ENCODE measurements at regions not wholly inside any gene's neighbourhood (a gene's known extent, or its start where the extent isn't known, plus 50 kb on each side); places are given as distances from the start of the nearest gene placed in this dataset.
"Not testable (repeated sequence)": the region's sequence is repeated elsewhere in the genome, so short reads cannot be mapped to it uniquely, and the experiment has no call there.

DNA sequence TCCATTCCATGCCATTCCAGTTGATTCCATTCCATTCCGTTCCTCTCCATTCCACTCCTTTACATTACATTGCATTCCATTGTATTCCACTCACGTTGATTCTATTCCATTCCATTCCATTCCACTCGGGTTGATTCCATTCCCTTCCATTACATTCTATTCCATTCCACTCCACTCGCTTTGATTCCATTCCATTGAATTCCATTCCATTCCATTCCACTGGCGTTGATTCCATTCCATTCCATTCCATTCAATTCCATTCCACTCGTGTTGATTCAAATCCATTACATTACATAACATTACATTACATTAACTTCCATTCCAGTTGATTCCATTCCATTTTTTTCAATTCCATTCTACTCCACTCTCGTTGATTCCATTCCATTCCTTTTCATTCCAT, 1142.8 kb downstream of the RPIA start:
- no peak for DNase-seq

DNA sequence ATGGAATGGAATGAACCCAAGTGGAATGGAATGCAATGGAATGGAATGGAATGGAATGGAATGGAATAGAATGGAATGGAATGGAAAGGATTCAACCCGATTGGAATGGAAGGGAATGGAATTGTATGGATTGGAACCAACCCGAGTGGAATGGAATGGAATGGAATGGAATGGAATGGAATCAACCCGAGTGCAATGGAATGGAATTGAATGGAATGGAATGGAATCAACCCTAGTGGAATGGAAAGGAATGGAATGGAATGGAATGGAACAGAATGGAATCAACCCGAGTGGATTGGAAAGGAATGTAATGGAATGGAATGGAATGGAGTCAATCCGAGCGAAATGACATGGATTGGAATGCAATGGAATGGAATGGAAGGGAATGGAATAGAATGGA, 1144.9 kb downstream of the RPIA start:
- not testable (repeated sequence) for DNase-seq

DNA sequence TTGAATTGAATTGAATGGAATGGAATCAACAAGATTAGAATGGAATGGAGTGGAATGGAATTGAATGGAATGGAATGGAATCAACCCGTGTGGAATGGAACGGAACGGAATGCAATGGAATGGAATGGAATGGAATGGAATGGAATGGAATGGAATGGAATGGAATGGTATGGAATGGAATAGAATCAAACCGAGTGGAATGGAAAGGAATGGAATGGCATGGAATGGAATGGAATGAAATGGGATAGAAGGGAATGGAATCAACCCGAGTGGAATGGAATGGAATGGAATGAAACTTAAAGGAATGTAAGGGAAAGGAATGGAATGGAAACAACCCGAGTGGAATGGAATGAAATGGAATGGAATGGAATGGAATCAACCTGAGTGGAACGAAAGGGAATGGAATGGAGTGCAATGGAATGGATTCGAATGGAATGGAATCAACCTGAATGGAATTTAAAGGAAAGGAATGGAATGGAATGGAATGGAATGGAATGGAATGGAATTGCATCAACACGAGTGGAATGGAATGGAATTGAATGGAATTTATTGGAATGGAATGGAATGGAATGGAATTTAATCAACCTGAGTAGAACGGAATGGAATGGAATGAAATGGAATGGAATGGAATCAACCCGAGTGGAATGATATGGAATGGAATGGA, 1146.6 kb downstream of the RPIA start:
- no peak for DNase-seq

DNA sequence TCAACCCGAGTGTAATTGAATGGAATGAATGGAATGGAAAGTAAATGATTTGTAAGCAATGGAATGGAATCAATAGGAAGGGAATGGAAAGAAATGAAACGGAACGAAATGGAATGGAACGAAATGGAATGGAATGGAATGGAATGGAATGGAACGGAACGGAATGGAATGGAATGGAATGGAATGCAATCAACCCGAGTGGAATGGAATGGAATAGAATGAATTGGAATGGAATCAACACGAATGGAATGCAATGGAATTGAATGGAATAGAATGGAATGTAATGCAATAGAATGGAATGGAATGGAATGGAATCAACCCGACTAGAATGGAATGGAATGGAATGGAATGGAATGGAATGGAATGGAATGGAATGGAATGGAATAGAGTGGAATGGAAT, 1148.7 kb downstream of the RPIA start:
- DNase-seq: not testable (repeated sequence)

DNA sequence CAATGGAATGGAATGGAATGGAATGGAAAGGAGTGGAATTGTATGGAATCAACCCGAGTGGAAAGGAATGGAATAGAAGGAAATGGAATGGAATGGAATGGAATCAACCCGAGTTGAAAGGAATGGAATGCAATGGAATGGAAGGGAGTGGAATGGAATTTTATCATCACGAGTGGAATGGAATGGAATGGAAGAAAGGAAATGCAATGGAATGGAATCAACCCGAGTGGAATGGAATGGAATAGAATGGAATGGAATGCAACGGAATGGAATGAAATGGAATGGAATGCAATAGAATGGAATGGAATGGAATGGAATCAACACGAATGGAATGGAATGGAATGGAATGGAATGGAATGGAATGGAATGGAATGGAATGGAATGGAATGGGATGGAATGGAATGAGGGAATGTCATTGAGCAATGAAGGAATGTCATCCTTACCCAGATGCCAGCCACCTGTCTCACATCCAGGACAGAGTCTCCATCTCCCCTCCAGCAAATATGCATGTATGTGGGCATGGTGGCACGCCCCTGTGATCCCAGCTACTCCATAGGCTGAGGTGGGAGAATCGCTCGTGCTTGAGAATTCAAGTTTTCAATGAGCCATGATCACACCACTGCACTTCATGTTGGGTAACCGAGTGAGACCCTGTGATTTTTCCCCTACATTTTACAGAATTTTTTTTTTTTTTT, 1149.5 kb downstream of the RPIA start:
- not testable (repeated sequence) for DNase-seq

DNA sequence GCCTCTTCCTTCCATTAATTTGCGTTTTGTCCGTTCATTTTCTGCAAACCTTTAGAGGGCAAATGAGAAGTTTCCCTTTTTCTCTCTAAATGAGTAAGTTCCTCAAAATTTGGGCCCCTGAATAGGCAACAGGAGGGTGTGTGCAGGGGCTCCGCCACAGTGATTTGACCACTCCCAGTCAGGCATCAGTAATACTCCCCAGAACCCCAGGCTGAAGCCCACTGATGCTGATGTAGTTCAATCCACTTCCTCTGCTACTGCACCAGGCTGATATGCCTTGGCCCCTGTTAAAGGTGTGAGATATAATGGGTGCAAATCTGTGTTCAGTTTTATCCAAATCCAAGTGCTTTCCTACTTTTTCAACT, 1150.0 kb downstream of the RPIA start:
- no peak for DNase-seq

DNA sequence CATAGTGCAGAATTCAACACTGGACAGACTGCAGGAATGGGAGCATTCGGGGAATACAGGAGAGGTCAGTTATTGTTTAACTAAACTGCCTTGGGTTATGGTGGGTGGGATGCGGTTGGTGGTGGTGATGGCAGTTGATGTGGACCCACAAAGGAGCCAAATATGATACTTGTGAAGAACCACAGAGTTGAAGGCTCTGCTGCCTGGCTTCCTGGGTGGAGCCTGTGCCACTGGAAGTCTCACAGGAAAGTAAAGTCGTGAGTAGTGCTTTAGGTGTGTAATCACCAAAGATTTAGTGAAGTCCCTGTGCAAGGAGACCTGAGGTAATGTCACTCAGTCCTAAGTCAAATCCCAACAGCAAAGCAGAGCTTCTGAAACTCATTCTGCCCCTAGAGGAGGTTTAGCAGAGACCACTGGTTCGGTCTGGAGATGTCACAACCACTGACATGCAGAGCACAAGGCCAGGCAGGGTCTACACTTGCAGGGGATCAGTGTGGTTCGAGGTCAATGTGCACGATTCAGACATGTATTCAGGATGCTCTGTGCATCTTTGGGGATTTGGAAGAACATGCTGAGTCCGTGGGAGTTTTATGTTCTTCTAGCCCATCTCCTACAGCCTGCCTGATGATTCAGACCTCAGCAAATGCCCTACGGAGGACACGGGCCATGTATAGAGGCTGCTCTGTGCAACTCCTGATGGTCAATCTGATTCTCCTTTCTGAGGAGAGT, 1150.9 kb downstream of the RPIA start:
- no peak for DNase-seq

DNA sequence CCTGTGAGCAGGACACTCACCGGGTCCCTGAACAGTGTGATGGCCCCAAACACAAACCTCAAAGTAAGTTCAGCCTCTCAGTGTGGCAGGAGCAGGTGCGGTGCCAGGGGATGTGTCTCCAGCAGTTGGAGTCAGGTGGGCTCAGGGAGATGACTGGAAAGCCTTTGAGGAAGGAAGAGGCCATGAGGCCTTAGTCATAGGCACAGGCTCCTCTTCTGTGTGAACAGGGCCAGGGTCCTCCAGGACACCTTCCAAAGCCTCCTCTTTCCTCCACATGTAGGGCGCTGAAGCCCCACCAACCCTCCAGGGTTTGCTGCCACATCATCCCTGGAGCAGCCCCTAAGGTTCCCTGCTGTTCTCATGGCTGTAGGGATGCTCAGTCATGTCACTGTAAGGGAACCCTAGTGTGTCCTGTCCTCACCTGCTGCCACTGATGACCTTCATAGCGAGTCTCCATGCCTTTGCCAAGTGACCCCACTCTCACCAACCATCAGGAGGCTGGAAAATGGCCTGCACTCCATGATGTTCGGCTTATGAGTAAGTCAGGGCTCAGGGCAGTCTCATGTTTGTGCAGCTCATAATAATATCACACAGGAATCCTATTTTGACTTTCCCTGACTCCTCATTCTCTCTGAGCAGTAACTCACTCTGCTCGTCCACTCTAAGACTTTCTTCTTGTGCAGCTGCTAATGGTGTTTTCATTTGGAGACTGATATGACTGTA, 1152.9 kb downstream of the RPIA start:
- DNase-seq: no peak

DNA sequence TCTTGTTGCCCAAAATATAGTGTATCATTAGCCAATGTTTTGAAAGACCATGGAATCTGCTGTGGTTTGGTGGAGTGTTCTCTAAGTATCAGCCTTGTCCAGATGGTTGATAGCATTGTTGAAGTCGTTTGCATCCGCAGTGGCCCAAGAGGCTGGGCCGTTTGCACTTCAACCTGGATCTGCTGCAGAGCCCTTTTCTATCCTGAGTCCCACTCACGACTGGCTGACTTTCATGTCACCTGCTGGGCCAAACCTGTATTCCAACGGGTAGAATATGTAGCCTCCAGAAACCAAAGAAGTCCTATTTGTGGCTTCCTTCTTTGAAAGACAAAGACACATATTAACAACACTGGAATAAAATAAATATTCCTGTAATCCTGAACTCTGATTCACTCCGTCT, 1154.1 kb downstream of the RPIA start:
- no peak for DNase-seq

DNA sequence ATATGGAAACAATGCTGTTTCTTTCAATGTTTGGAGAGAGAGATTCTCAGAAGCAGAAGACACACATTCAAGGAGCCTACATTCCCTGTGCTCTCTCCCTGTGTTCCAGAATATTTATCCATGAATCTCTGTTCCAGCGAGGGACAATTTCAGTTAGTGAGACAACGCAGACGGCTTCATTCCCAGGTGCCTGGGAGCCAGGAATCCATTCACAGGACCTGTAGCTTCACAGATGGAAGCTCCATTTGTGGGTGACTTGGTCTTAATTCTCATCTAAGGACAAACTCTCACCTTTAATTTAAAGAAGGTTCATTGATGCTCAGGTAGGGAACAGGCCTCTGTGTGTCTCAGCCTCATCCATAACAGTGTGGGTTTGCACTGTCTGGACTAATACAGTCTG, 1156.6 kb downstream of the RPIA start:
- DNase-seq: no peak

DNA sequence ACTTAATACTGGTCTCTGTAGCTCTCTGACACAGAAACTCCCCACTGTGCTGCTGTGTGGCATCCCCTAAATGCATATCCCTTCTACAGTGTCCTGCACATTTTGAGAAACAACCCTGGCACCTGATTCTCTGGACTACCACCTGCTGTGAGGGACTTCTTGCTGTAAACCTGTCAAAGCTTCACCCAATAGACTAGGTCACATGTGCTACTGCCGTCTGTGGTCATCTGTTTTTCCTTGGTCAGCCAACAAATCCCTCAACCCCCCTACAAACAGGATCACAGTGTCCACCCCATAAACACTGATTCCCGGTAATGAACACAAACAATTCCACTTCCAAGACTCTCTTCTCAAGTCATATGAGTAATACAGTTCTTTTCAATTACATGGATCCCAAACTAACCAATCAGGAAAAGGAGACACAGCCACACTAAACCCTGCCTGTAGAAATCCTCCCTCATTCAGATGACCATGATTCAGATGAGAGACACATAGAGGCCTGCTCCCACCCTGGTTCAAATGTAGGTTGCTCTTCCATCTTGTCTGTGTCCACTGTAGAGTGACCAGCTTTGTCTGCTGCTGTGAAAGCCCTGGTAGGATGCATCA, 1157.4 kb downstream of the RPIA start:
- no peak for DNase-seq

DNA sequence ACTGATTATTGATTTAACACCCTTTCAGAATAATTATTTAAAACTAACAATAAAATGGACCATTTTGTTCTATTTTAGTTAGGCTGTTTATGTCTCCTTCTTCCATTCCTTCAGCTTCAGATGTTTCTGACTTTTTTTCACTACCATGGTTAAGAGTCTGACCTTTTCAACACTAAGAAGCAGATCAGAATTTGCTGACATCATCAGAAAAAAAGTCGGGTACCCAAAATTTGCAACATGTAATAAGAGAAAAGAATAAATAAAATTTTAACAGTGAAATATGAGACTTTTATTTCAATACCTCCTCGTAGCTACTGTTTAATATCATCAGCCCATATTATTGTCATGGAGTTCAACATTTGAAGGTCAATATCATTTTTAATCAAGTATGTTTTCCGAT, 1158.3 kb downstream of the RPIA start:
- no peak for DNase-seq

DNA sequence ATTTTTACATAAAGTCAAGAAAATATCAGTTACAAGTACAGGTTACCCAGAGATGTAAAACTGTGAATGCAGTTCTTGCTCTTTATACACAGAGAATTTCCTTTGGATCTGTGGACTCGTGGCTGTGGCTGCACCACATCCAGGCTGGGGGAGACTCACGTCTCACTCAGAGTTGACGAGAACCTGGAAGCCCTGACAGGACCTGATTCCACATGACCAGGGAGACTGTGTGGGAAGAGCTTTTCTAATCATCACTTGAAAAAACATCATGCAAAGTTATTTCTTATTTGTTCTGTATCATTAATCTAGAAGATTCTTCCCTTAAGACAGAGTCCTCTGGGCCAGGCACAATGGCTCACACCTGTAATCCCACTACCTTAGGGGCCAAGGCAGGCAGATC, 1159.0 kb downstream of the RPIA start:
- DNase-seq: no peak

DNA sequence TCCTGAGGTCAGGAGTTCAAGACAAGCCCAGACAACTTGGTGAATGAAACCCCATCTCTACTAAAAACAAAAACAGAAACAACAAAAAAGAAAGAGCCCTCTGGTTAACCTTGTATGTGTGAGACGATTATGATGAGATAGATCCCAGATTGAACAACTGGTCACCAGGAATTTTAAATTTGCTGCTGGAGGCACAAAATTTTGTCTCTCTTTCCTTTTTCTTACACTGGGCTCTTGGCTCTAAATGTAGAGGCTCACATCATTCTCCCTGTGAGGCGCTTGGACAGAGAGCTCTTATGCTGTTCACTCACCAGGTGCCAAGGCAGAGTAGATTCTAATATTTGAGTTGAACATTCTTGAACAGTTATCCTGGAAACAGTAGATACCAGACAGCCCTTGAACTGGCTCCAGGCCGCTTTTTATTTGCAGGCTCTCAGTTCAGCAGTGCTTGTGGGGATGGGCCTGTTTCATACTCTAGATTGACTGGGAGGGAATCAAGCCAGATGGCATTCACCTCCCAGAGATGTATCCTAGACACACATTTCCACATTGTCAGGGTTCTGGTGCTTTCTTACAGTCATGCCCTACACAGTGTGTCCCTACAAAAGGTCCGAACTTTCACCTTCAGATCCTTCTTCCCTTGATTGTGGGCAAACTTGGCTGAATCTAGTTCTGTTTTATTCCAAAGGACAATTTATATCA, 1159.6 kb downstream of the RPIA start:
- DNase-seq: no peak

DNA sequence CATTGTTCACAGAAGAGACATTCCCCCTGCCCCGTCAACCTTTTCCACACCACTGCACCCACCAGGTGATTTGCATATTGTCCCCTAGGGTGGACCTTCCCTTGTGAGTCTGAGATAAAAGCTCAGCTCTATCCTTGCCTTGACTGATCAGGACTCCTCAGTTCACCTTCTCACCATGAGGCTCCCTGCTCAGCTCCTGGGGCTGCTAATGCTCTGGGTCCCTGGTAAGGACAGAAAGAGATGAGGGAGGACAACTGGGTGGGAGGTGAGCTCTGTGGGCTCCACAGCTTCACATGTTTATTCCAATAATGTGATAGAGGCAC, 1160.1 kb downstream of the RPIA start:
- no peak for DNase-seq

DNA sequence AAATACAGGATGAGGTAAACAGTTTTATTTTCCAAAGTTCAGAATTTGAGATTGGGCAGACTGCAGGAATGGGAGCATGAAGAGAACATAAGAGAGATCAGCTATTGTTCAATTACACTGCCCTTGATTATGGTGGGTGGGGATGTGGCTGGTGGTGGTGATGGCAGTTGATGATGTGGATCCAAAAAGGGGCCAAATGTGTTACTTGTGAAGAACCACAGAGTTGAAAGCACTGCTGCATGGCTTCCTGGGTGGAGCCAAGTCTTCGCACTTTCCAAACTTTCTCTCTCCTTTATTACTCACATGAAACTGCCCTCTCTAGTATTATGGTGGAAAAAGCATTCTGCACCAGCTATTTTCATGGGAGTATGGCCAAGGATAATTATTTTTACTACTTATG, 1162.0 kb downstream of the RPIA start:
- not testable (repeated sequence) for DNase-seq

DNA sequence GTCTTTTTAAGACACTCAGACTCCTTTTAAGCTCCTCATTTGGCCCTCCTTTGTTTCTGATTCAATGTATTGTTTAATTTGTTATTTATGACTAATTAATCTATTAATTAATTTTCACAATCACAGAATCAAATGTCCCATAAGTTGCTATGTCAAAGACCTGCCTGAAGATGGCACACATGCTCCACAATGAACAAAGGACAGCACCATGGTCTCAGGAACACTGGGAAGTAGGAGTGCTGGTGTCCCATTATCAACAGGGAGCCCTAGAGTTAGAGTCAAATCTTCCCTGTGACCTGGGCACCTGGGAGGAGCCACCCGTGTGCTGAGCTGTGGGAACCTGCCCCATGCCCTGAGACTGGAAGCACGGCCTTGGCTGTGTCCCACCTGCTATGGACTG, 1164.3 kb downstream of the RPIA start:
- not testable (repeated sequence) for DNase-seq

DNA sequence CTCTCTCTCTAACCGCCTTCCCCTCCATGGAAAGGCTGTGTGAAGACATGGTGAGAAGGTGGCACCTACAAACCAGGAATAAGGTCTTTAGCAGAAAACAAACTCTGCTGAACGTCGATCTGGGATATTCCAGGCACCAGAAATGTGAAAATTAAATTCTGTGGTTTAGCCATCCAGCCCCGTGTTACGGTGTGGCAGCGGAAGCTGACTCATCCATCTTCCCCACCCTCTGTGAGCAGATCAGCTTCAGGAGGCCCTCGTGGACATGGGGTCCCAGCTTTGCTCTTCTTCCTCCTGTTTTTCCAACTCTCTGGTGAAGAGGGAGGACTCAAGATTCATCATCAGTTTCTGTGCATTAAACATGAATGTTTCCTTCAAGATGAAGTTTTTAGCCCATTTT, 1164.8 kb downstream of the RPIA start:
- not testable (repeated sequence) for DNase-seq

DNA sequence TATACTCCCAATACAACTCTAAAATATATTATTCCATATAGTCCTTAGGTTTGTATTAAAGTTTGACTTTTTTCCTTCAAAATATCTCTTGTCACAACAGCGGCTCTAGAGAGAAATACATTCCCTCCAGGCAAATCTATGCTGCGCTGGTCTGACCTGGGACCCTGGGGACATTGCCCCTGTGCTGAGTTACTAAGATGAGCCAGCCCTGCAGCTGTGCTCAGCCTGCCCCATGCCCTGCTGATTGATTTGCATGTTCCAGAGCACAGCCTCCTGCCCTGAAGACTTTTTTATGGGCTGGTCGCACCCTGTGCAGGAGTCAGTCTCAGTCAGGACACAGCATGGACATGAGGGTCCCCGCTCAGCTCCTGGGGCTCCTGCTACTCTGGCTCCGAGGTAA, 1170.7 kb downstream of the RPIA start:
- not testable (repeated sequence) for DNase-seq

DNA sequence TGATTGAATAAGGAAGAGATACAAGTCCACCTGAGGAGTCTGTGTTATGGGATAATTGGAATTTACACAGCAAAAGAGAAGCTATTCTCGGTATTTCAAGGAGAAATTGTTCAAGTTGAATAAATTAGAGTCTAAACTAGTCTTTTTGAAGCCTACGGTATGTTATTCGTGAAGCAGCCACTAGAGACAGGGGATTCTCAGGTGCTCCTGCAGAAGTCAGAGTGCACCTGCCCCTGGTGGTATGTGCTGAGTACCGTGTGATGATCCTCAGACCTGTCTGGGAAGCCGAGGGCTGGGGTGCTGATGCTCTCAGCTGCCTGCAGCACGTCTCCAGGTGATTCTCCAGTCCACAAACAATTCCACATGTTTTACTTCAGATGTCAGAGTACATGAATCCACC, 1171.7 kb downstream of the RPIA start:
- DNase-seq: not testable (repeated sequence)

DNA sequence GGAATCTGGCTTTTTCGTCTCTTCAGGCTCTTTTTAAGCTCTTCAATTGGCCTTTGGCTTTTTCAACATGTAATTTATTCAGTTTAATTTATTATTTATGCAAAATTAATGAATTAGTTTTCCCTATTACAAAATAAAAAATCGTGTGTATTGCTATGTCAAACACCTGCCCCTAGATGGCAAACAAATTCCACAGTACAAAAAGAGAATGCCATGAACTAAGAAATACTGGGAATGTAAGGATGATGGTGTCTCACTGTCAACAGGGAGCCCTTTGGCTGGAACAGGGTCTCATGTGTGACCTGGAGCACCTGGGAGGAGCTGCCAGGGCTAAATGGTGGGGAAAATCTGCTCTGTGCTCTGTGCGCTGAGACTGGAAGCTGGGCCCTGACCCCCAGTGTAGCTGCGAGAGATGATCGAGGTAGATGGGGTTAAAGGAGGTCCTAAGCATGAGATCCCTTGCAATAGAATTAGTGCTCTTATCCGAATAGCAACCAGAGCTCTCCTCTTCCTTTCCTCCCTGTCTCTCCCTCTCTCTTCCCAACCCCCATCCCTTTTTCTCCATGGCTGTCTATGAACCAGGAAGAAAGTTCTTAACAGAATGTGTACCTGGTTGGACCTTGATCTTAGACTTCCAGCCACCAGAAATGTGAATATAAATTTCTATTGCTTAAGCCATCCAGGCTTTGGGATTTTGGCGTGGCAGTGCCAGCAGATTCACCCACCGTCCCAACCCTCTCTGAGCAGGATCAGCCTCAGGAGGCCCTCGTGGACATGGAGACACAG, 1183.5 kb downstream of the RPIA start:
- DNase-seq: not testable (repeated sequence)

DNA sequence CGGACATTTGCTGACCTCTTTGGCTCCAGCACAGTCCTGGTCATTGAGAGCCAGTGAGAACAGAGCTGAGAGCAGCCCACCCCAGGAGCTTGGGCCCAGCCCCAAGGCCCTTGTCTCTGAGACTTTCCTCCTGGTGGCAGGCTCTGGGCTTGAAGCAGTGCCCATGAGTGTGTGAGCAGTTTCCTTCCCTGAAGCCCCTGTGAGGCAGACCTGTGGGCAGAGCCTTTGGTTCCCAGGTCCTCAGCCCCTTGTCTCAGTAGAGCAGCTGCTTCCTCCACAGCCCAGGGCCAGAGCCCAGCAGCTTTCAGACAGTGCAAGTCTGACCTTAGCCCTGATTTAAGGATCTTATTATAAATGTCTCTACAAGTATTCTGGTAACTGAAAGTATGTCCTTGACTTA, 1185.0 kb downstream of the RPIA start:
- not testable (repeated sequence) for DNase-seq
